HK-2 (cell line): ENCODE measurements at regions not wholly inside any gene's neighbourhood (a gene's known extent, or its start where the extent isn't known, plus 50 kb on each side); places are given as distances from the start of the nearest gene placed in this dataset.
A peak's percentile ranks its signal among the peaks of the same experiment; 100 is the strongest.
"Not testable (repeated sequence)": the region's sequence is repeated elsewhere in the genome, so short reads cannot be mapped to it uniquely, and the experiment has no call there.

Experiments used
- DNase-seq: peaks from one replicate; pipeline ENCODE4 v3.0.0-alpha.2; 2018; ENCODE audit not compliant: unreplicated experiment

- not testable (repeated sequence) for DNase-seq
Observed at GRCh38 chr6:26720663-26721218, 61.2 kb upstream of the ZNF322 start.

DNA sequence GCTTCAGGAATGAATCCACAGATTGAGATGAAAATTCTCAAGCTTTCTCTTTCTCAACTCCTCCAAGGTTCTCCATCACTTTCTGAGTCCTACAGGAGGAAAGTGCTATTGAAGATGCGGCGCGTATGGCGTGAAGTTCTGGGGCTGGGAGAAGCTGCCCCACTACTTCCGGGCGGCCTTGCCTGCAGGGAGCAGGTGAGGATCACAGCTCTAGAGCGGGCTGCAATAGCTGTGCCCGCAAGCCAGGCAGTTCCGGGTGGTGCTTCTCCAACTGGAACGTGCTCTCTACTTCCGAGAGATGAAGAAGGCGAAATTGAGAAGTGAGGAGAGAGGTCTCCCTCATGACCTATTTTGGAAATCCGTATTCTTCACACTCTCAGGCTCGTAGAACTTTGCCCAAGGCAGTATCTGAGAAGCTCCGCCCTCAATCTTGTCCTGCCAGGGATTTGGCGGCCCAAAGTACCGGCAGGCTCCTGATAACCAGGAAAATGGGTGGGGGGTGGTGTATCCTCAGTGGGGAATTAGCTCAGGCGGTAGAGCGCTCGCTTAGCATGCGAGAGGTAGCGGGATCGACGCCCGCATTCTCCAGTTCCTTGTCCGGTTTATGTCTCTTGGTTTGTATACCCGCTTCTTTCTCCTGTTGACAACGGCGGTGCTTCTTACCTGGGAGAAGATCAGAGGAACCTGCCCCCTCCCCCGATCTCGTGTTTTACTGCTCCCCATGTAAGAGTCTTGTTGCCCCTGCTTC, 70.6 kb upstream of the ZNF322 start:
- not testable (repeated sequence) for DNase-seq

DNA sequence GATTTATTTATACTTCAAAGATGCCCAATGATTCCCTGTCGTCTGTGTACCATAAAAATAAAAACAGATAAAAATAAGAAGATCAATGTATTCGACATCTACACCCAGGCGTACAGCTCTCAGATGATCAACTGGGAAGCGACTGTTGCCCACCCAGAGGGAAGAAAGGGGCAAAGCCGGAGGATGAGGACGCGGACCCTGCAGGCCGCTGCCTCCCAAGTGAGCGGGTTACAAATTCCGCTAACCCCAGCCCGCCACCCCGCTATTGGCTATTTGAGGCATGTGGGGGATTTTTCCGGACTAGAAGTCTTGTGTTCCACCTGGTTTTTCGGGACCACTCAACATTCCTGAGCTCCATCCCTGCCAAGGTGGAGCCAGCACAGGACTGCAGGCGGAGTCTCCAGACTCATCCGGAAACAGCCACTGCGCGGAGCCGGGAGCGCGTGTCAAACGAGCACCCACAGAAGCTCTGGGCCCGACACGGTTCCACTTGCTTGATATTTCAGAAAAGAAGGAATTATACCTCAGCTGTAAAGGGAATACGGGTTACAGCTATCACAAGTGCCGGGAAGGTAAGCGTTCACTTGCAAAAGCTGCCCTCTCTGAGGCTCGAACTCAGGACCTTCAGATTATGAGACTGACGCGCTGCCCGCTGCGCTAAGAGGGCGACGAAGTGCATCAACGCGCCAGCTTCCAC, 75.4 kb upstream of the ZNF322 start:
- not testable (repeated sequence) for DNase-seq

GRCh38 chr6:26739811-26740210, 80.3 kb upstream of the ZNF322 start:
- DNase-seq, result no peak

- DNase-seq, result peak; percentile 64
Observed at GRCh38 chr6:26743157-26743821, 83.7 kb upstream of the ZNF322 start.

GRCh38 chr6:26743941-26744699, 84.6 kb upstream of the ZNF322 start:
- peak; percentile 15 for DNase-seq

GRCh38 chr6:26744837-26745282, 85.3 kb upstream of the ZNF322 start:
- not testable (repeated sequence) for DNase-seq

DNA sequence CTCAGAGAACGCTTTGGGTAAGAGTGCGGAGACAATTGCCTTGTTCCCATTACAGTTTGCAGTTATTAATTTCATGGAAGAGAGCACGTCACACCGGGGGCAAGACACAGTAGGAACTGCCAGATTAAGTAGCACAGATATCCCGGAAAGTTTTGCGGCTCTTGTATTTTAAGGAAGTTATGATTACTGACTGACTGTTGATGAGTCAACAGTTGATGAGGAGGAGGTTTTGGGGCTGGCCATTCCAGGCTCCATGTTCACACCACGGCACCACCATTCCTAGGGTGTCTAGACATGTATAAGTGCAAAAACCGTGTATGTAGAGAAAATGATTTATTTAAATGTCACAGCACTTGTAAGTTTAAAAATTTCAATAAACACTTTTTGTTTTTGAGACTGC, 86.4 kb upstream of the ZNF322 start:
- not testable (repeated sequence) for DNase-seq

GRCh38 chr6:26749126-26749758, 89.7 kb upstream of the ZNF322 start:
- DNase-seq, result not testable (repeated sequence)

- not testable (repeated sequence) for DNase-seq
Observed at GRCh38 chr6:26749759-26750126, 90.2 kb upstream of the ZNF322 start.

DNA sequence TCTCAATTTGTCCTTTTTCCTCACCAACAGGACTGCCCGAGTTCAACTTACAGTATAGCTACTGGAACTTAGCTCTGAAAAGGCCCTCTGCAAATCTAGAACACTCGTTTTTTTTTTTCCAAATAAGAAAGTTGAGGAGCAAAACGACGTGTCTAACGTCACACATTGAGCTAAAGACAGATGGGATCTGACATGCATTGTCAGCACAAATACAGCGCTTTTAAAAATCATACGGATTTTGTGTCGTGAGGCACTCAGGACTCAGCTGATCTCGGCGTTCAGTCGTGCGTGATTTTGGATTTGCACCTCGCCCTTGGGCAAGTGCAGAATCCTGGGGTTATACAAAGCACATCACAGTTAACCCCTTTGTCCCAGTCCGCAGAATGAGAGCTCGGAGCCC, 94.7 kb upstream of the ZNF322 start:
- no peak for DNase-seq

DNA sequence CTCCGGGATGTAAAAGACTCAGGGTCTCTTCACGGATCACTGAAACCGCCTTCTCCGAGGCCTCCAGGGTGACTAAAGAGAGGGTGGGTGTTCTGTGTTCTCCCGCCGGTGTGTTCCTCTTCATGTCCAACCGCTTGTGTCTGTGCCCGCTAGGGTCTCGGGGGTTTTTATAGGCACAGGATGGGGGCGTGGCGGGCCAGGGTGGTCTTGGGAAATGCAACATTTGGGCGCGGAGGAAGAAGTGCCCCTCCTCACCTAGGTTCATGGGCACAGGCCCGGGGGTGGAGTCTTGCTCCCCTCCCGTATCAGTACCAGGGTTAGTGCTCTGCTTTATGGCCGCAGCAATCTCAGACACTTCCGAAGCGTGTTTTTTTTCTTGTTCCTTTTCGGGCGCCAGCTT, 95.3 kb upstream of the ZNF322 start:
- not testable (repeated sequence) for DNase-seq

- peak; percentile 58 for DNase-seq
Observed at GRCh38 chr6:26756067-26756805, 96.7 kb upstream of the ZNF322 start.

DNA sequence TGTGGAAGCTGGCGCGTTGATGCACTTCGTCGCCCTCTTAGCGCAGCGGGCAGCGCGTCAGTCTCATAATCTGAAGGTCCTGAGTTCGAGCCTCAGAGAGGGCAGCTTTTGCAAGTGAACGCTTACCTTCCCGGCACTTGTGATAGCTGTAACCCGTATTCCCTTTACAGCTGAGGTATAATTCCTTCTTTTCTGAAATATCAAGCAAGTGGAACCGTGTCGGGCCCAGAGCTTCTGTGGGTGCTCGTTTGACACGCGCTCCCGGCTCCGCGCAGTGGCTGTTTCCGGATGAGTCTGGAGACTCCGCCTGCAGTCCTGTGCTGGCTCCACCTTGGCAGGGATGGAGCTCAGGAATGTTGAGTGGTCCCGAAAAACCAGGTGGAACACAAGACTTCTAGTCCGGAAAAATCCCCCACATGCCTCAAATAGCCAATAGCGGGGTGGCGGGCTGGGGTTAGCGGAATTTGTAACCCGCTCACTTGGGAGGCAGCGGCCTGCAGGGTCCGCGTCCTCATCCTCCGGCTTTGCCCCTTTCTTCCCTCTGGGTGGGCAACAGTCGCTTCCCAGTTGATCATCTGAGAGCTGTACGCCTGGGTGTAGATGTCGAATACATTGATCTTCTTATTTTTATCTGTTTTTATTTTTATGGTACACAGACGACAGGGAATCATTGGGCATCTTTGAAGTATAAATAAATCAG, 106.8 kb upstream of the ZNF322 start:
- not testable (repeated sequence) for DNase-seq

DNA sequence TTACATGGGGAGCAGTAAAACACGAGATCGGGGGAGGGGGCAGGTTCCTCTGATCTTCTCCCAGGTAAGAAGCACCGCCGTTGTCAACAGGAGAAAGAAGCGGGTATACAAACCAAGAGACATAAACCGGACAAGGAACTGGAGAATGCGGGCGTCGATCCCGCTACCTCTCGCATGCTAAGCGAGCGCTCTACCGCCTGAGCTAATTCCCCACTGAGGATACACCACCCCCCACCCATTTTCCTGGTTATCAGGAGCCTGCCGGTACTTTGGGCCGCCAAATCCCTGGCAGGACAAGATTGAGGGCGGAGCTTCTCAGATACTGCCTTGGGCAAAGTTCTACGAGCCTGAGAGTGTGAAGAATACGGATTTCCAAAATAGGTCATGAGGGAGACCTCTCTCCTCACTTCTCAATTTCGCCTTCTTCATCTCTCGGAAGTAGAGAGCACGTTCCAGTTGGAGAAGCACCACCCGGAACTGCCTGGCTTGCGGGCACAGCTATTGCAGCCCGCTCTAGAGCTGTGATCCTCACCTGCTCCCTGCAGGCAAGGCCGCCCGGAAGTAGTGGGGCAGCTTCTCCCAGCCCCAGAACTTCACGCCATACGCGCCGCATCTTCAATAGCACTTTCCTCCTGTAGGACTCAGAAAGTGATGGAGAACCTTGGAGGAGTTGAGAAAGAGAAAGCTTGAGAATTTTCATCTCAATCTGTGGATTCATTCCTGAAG, 111.6 kb upstream of the ZNF322 start:
- DNase-seq, result not testable (repeated sequence)

DNA sequence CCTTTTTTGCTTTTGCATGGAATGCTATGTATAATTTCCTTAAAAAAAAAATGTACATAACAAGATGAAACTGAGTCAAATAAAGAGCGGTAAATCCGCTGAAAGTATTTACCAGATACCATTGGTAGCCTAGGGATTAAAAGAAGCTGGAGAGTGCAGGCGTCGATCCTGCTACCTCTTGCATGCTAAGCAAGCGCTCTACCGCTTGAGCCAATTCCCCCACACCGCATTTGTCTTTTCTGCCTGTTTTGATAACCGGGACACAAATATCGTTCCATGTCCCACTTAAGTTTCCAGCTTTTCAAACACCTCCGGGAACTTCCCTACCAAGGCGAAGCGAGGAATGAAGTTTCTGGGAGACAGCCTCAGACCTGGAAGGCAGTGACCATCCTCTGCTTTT, 113.9 kb upstream of the ZNF322 start:
- DNase-seq, result not testable (repeated sequence)

GRCh38 chr6:26780563-26780962, 121.0 kb upstream of the ZNF322 start:
- not testable (repeated sequence) for DNase-seq

GRCh38 chr6:26795474-26796307, 136.1 kb upstream of the ZNF322 start:
- DNase-seq, result not testable (repeated sequence)
